DOHH2 (cell line): ENCODE measurements at regions not wholly inside any gene's neighbourhood (a gene's known extent, or its start where the extent isn't known, plus 50 kb on each side); places are given as distances from the start of the nearest gene placed in this dataset.

Experiments
- CTCF ChIP-seq: fragments of 200-600 bp; sonication (generic); IDR thresholded peaks from one replicate; pipeline ENCODE4 v1.5.1; 2014; ENCODE audit warnings: antibody characterized with exemption, mild to moderate bottlenecking, low read depth, low read length; ENCODE audit not compliant: poor library complexity, severe bottlenecking
- EZH2phosphoT487 ChIP-seq: fragments of 200-600 bp; sonication (generic); IDR thresholded peaks from 2 replicates; pipeline ENCODE4 v1.6.1; 2017; ENCODE audit warnings: borderline replicate concordance, mild to moderate bottlenecking, antibody characterized with exemption, low read length, moderate library complexity, mixed read lengths

GRCh38 chr13:22693691-22694090, 487.1 kb upstream of the SGCG start:
- TF ChIP-seq CTCF (no peak), EZH2phosphoT487 (no peak)
